Liver (tissue), 2 donors: ENCODE measurements at regions not wholly inside any gene's neighbourhood (a gene's known extent, or its start where the extent isn't known, plus 50 kb on each side); places are given as distances from the start of the nearest gene placed in this dataset.
"Not testable (repeated sequence)": the region's sequence is repeated elsewhere in the genome, so short reads cannot be mapped to it uniquely, and the experiment has no call there.

ENCODE experiments used
- JUND ChIP-seq, 2 donors: IDR thresholded peaks; 2 replicates each; pipeline ENCODE4 v1.6.1; 2016; ENCODE audit warnings: antibody characterized with exemption in 2 of 2
- RXRA ChIP-seq, 2 donors: IDR thresholded peaks; 2 replicates each; pipeline ENCODE4 v1.6.1; 2017 to 2018; ENCODE audit warnings: antibody characterized with exemption in 2 of 2, mild to moderate bottlenecking in 1 of 2
- SP1 ChIP-seq: IDR thresholded peaks from 2 replicates; pipeline ENCODE4 v1.6.1; 2018; ENCODE audit warnings: antibody characterized with exemption, mild to moderate bottlenecking
- donor health status: healthy.

- TF ChIP-seq JUND (IDR thresholded peaks at IDR 0.05); SP1; RXRA (IDR thresholded peaks at IDR 0.05): not testable (repeated sequence)
These were observed 147.6 kb downstream of the LAT start for GRCh38 chr16:29132444-29132843.
